ENCODE measurements at regions not wholly inside any gene's neighbourhood (a gene's known extent, or its start where the extent isn't known, plus 50 kb on each side); places are given as distances from the start of the nearest gene placed in this dataset.

- no TSS peak for BruUV-seq (replicated peaks)
- no peak for DNase-seq (ENCODE audit: low spot score)
- TF ChIP-seq NFIC (IDR thresholded peaks at IDR 0.05; ENCODE audit: low read length): no peak
- Histone ChIP-seq H2AFZ (ENCODE audit: low read length) (no peak overlapping the region), H3K27ac (ENCODE audit: extremely low read length, insufficient read depth, low read length) (no peak overlapping the region), H3K36me3 (replicated peaks in 1 of 2; ENCODE audit: control insufficient read depth in 1 of 2, insufficient read depth in 2 of 2, low read length in 2 of 2) (no peaks in the 10 kb centered on the region), H3K4me1 (ENCODE audit: insufficient read depth, low read length) (no peaks in the 10 kb centered on the region), H3K9me3 (ENCODE audit: low read length) (peaks cover 83% of the 10 kb centered on the region), H3K27me3 (ENCODE audit: control insufficient read depth in 1 of 2, insufficient read depth in 2 of 2, low read length in 2 of 2) (no peaks in the 10 kb centered on the region), H3K79me2 (ENCODE audit: insufficient read depth, low read length) (no peaks in the 10 kb centered on the region), H3K4me3 (replicated peaks in 1 of 3; ENCODE audit: insufficient read depth in 1 of 3, low read depth in 2 of 3, low read length in 3 of 3) (no peak overlapping the region), H4K20me1 (ENCODE audit: insufficient read depth, low read length) (no peaks in the 10 kb centered on the region), H3K4me2 (ENCODE audit: low read depth, low read length) (no peak overlapping the region), H3K9ac (ENCODE audit: insufficient read depth, low read depth, low read length) (no peak overlapping the region)
- POLR2A ChIA-PET: no interaction called here
- CTCF ChIA-PET (ENCODE audit: low intra/inter-chr PET ratio, low total read pairs): no interaction called here
- FAIRE-seq: no peak
- intact Hi-C loops (cut with micrococcal nuclease; ENCODE audit: unreplicated experiment) (no loop called here), in situ Hi-C loops (cut with HindIII; ENCODE audit: extremely low pct_ligation_motif_present, low pct_unique_long_range_greater_than_20kb) (no loop called here)
- ATAC-seq: no peak
Measured at GRCh38 chr3:176160997-176161396, 1036.3 kb downstream of the TBL1XR1 start.

DNA sequence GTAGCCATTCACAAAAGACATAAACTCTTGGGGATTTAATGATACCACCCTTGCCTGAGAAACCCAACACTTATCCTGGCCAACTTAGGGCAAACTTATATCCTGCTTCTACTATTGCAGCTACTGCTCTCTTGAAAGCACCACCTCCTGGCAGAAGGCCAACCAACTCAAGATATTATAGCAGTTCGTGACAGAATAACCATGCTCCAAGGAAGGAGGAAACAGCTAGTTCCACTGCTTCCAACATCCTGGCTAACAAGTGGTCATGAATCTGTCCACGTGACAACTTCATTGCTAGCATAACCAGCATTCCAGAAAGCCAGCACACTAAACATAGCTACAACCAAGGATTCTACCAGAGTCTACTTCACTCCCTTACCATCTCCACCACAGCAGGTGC is 1037.5 kb downstream of the TBL1XR1 start:
- Histone ChIP-seq H3K4me2 (ENCODE audit: low read depth, low read length) (no peak overlapping the region), H3K36me3 (replicated peaks in 1 of 2; ENCODE audit: control insufficient read depth in 1 of 2, insufficient read depth in 2 of 2, low read length in 2 of 2) (no peaks in the 10 kb centered on the region), H2AFZ (ENCODE audit: low read length) (no peak overlapping the region), H3K9ac (ENCODE audit: insufficient read depth, low read depth, low read length) (no peak overlapping the region), H3K4me3 (replicated peaks in 1 of 3; ENCODE audit: insufficient read depth in 1 of 3, low read depth in 2 of 3, low read length in 3 of 3) (no peak overlapping the region), H3K27me3 (ENCODE audit: control insufficient read depth in 1 of 2, insufficient read depth in 2 of 2, low read length in 2 of 2) (no peaks in the 10 kb centered on the region), H4K20me1 (ENCODE audit: insufficient read depth, low read length) (no peaks in the 10 kb centered on the region), H3K79me2 (ENCODE audit: insufficient read depth, low read length) (no peaks in the 10 kb centered on the region), H3K27ac (ENCODE audit: extremely low read length, insufficient read depth, low read length) (no peak overlapping the region), H3K9me3 (ENCODE audit: low read length) (peaks cover 87% of the 10 kb centered on the region), H3K4me1 (ENCODE audit: insufficient read depth, low read length) (no peaks in the 10 kb centered on the region)
- DNase-seq (ENCODE audit: low spot score) (no peak), ATAC-seq (no peak), FAIRE-seq (no peak)
- WGBS (ENCODE audit: low lambda C conversion rate): 0% methylated on average over 2 of the region's 2 CpGs
- BruUV-seq (replicated peaks): no TSS peak
- in situ Hi-C loops (cut with HindIII; ENCODE audit: extremely low pct_ligation_motif_present, low pct_unique_long_range_greater_than_20kb) (no loop called here), intact Hi-C loops (cut with micrococcal nuclease; ENCODE audit: unreplicated experiment) (no loop called here)
- CTCF ChIA-PET (ENCODE audit: low intra/inter-chr PET ratio, low total read pairs): no interaction called here
- POLR2A ChIA-PET: no interaction called here
- TF ChIP-seq AGO2 (optimal IDR thresholded peaks at IDR 0.05; ENCODE audit: low read depth, low read length) (no peak), ZNF737 (CRISPR knock-in tag; IDR thresholded peaks at IDR 0.05; ENCODE audit: borderline replicate concordance) (no peak), GABPA (IDR thresholded peaks at IDR 0.05; ENCODE audit: low read depth, low read length) (no peak), GABPA (CRISPR knock-in tag; IDR thresholded peaks at IDR 0.05; ENCODE audit: low read depth) (no peak), SYNCRIP (IDR thresholded peaks at IDR 0.05; ENCODE audit: insufficient read depth, low read depth, low read length) (no peak), ZNF136 (CRISPR knock-in tag; IDR thresholded peaks at IDR 0.05; ENCODE audit: low read depth) (no peak), SRF (IDR thresholded peaks at IDR 0.05; ENCODE audit: low read depth, low read length) (no peak), ZNF569 (CRISPR knock-in tag; IDR thresholded peaks at IDR 0.05; ENCODE audit: borderline replicate concordance) (no peak), ZNF709 (CRISPR knock-in tag; IDR thresholded peaks at IDR 0.05) (no peak)
- TF ChIP-seq, protein P1, sequence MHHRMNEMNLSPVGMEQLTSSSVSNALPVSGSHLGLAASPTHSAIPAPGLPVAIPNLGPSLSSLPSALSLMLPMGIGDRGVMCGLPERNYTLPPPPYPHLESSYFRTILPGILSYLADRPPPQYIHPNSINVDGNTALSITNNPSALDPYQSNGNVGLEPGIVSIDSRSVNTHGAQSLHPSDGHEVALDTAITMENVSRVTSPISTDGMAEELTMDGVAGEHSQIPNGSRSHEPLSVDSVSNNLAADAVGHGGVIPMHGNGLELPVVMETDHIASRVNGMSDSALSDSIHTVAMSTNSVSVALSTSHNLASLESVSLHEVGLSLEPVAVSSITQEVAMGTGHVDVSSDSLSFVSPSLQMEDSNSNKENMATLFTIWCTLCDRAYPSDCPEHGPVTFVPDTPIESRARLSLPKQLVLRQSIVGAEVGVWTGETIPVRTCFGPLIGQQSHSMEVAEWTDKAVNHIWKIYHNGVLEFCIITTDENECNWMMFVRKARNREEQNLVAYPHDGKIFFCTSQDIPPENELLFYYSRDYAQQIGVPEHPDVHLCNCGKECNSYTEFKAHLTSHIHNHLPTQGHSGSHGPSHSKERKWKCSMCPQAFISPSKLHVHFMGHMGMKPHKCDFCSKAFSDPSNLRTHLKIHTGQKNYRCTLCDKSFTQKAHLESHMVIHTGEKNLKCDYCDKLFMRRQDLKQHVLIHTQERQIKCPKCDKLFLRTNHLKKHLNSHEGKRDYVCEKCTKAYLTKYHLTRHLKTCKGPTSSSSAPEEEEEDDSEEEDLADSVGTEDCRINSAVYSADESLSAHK (CRISPR knock-in tag; IDR thresholded peaks at IDR 0.05; ENCODE audit: borderline replicate concordance): no peak
